GM21576 (cell line): ENCODE measurements at regions not wholly inside any gene's neighbourhood (a gene's known extent, or its start where the extent isn't known, plus 50 kb on each side); places are given as distances from the start of the nearest gene placed in this dataset.

Experiments
- ATAC-seq: cut with Tn5 transposase; IDR thresholded peaks from one replicate; pipeline ENCODE4 v1.9.1; 2021; ENCODE audit warnings: mild to moderate bottlenecking, moderate library complexity; ENCODE audit not compliant: unreplicated experiment

- ATAC-seq = peak; percentile 92
Observed at GRCh38 chr2:149271575-149271974, 58.8 kb upstream of the LYPD6 start.

GRCh38 chr2:149278161-149278871, 52.1 kb upstream of the LYPD6 start:
- no peak for ATAC-seq

GRCh38 chr2:149278872-149279264, 51.5 kb upstream of the LYPD6 start:
- ATAC-seq = no peak
